ENCODE measurements at regions not wholly inside any gene's neighbourhood (a gene's known extent, or its start where the extent isn't known, plus 50 kb on each side); places are given as distances from the start of the nearest gene placed in this dataset.

GRCh38 chr3:78177780-78178179 lies 1137.9 kb downstream of the ROBO2 start:
- no peak overlapping the region for H3K4me3 ChIP-seq
- TF ChIP-seq POLR2AphosphoS5 (IDR thresholded peaks at IDR 0.05) (no peak), EP300 (IDR thresholded peaks at IDR 0.05) (no peak), POLR2A (IDR thresholded peaks at IDR 0.05) (no peak), CTCF (IDR thresholded peaks at IDR 0.05) (no peak)
- H3K36me3 ChIP-seq: no peaks in the 10 kb centered on the region
- no peaks in the 10 kb centered on the region for H3K27me3 ChIP-seq
- peak in 1 of 2 donors; percentile 28 for DNase-seq
- no peak overlapping the region for H3K27ac ChIP-seq
- no peak for ATAC-seq (ENCODE audit: low FRiP score in 2 of 2)
- no peaks in the 10 kb centered on the region for H3K4me1 ChIP-seq
- no peaks in the 10 kb centered on the region for H3K9me3 ChIP-seq
- WGBS, 2 donors: 53 to 56% methylated on average over 2 of the region's 2 CpGs

- no peaks in the 10 kb centered on the region for H3K4me1 ChIP-seq
- no peaks in the 10 kb centered on the region for H3K36me3 ChIP-seq
- no peaks in the 10 kb centered on the region for H3K27me3 ChIP-seq
- no peaks in the 10 kb centered on the region for H3K9me3 ChIP-seq
- no peak overlapping the region for H3K4me3 ChIP-seq
- no peak overlapping the region for H3K27ac ChIP-seq
- no peak for TF ChIP-seq CTCF (IDR thresholded peaks at IDR 0.05)
- no peak for TF ChIP-seq EP300 (IDR thresholded peaks at IDR 0.05)
- no peak for TF ChIP-seq POLR2A (IDR thresholded peaks at IDR 0.05)
- TF ChIP-seq POLR2AphosphoS5 (IDR thresholded peaks at IDR 0.05): no peak
- ATAC-seq (ENCODE audit: low FRiP score in 2 of 2) (no peak), DNase-seq (no peak)
Measured at GRCh38 chr3:78178209-78178608, 1138.3 kb downstream of the ROBO2 start.

- 77 to 92% methylated on average over 1 of the region's 1 CpG for WGBS, 2 donors
- Histone ChIP-seq H3K4me3 (no peak overlapping the region), H3K27me3 (no peaks in the 10 kb centered on the region), H3K4me1 (no peaks in the 10 kb centered on the region), H3K27ac (no peak overlapping the region), H3K9me3 (no peaks in the 10 kb centered on the region), H3K36me3 (no peaks in the 10 kb centered on the region)
- ATAC-seq (ENCODE audit: low FRiP score in 2 of 2) (no peak), DNase-seq (no peak)
- TF ChIP-seq POLR2AphosphoS5 (IDR thresholded peaks at IDR 0.05): no peak
- no peak for TF ChIP-seq EP300 (IDR thresholded peaks at IDR 0.05)
- no peak for TF ChIP-seq CTCF (IDR thresholded peaks at IDR 0.05)
- no peak for TF ChIP-seq POLR2A (IDR thresholded peaks at IDR 0.05)
Measured at GRCh38 chr3:78178740-78179363, 1139.0 kb downstream of the ROBO2 start.

- Histone ChIP-seq H3K27me3 (no peaks in the 10 kb centered on the region), H3K9me3 (no peaks in the 10 kb centered on the region), H3K4me3 (no peak overlapping the region), H3K36me3 (no peaks in the 10 kb centered on the region), H3K27ac (no peak overlapping the region), H3K4me1 (no peaks in the 10 kb centered on the region)
- TF ChIP-seq POLR2AphosphoS5 (IDR thresholded peaks at IDR 0.05): no peak
- TF ChIP-seq EP300 (IDR thresholded peaks at IDR 0.05): no peak
- TF ChIP-seq CTCF (IDR thresholded peaks at IDR 0.05): no peak
- no peak for TF ChIP-seq POLR2A (IDR thresholded peaks at IDR 0.05)
- DNase-seq: no peak
- ATAC-seq (ENCODE audit: low FRiP score in 2 of 2): no peak
- 84 to 87% methylated on average over 7 of the region's 7 CpGs for WGBS, 2 donors
Measured at GRCh38 chr3:78183906-78184599, 1144.2 kb downstream of the ROBO2 start.

- TF ChIP-seq POLR2AphosphoS5 (IDR thresholded peaks at IDR 0.05): no peak
- TF ChIP-seq POLR2A (IDR thresholded peaks at IDR 0.05): no peak
- TF ChIP-seq CTCF (IDR thresholded peaks at IDR 0.05): no peak
- no peak for TF ChIP-seq EP300 (IDR thresholded peaks at IDR 0.05)
- ATAC-seq (ENCODE audit: low FRiP score in 2 of 2) (no peak), DNase-seq (no peak)
- Histone ChIP-seq H3K9me3 (no peaks in the 10 kb centered on the region), H3K4me3 (no peak overlapping the region), H3K4me1 (no peaks in the 10 kb centered on the region), H3K27ac (no peak overlapping the region), H3K27me3 (no peaks in the 10 kb centered on the region), H3K36me3 (no peaks in the 10 kb centered on the region)
- WGBS, 2 donors: 69 to 89% methylated on average over 1 of the region's 1 CpG
Measured at GRCh38 chr3:78186404-78186803, 1146.5 kb downstream of the ROBO2 start.

Data from upper lobe of left lung (tissue), 6 donors.